Fibroblast of mammary gland (primary cell): ENCODE measurements at regions not wholly inside any gene's neighbourhood (a gene's known extent, or its start where the extent isn't known, plus 50 kb on each side); places are given as distances from the start of the nearest gene placed in this dataset.

ENCODE experiments used
- DNase-seq: peaks from one replicate; pipeline ENCODE4 v3.0.0-alpha.2; 2010; ENCODE audit warnings: low read depth
- H3K4me3 ChIP-seq: 2 replicates; pipeline ENCODE4 v1.5.1; 2011; ENCODE audit warnings: low read depth, mild to moderate bottlenecking, low read length, moderate library complexity; ENCODE audit not compliant: control insufficient read depth
- CTCF ChIP-seq: conservative IDR thresholded peaks from 2 replicates; pipeline ENCODE4 v1.5.1; 2011; ENCODE audit warnings: low read depth, low read length, inconsistent platforms; ENCODE audit not compliant: control insufficient read depth, insufficient read depth

GRCh38 chr18:54531402-54532065 is 59.5 kb upstream of the DYNAP start:
- no peak overlapping the region for H3K4me3 ChIP-seq
- TF ChIP-seq CTCF, result no peak
- no peak for DNase-seq

- no peak for DNase-seq
- no peak for TF ChIP-seq CTCF
- H3K4me3 ChIP-seq, result no peak overlapping the region
These were observed 58.8 kb upstream of the DYNAP start for GRCh38 chr18:54532222-54532621.

DNA sequence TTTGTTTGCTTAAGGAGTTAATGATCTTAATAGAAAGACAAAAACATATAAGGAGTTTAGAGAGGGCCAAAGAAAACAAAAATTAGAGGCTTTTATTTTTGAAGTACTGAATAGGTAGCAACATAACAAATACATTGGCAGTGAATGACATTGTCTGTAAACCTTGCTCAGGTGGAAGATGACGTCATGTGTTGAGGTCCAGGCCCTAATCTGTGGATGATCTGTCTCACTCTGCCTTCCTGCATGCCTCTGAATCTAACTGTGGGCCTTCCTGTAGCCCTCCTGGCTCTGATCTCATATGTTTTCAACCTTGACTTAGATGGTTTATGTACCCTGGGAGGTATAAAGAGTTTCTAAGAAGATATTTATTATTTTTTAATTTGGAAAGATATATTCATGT is 58.1 kb upstream of the DYNAP start:
- no peak for TF ChIP-seq CTCF
- no peak for DNase-seq
- H3K4me3 ChIP-seq, result no peak overlapping the region
